ENCODE measurements at regions not wholly inside any gene's neighbourhood (a gene's known extent, or its start where the extent isn't known, plus 50 kb on each side); places are given as distances from the start of the nearest gene placed in this dataset.

- DNase-seq: no peak
- WGBS, 2 donors: 85 to 95% methylated on average over 10 of the region's 10 CpGs
- no peak overlapping the region for H3K27ac ChIP-seq
- no peak overlapping the region for H3K4me3 ChIP-seq
- no peaks in the 10 kb centered on the region for H3K27me3 ChIP-seq
- no peaks in the 10 kb centered on the region for H3K36me3 ChIP-seq
- intact Hi-C loops (cut with DNase I): no loop called here
- TF ChIP-seq EP300 (IDR thresholded peaks at IDR 0.05): no peak
- TF ChIP-seq POLR2AphosphoS5 (IDR thresholded peaks at IDR 0.05): no peak
- TF ChIP-seq POLR2A (IDR thresholded peaks at IDR 0.05): no peak
- TF ChIP-seq CTCF (IDR thresholded peaks at IDR 0.05): no peak
- H3K9me3 ChIP-seq: no peaks in the 10 kb centered on the region
- H3K4me1 ChIP-seq: no peaks in the 10 kb centered on the region
Observed at GRCh38 chr4:37188100-37188499, 56.4 kb upstream of the NWD2 start.

Data from sigmoid colon (tissue), 6 donors.